ENCODE measurements at regions not wholly inside any gene's neighbourhood (a gene's known extent, or its start where the extent isn't known, plus 50 kb on each side); places are given as distances from the start of the nearest gene placed in this dataset.
"Not testable (repeated sequence)": the region's sequence is repeated elsewhere in the genome, so short reads cannot be mapped to it uniquely, and the experiment has no call there.

- Histone ChIP-seq H3F3A (ENCODE audit: low read length, unreplicated experiment) (no peaks in the 10 kb centered on the region), H3K27ac (ENCODE audit: low read length) (no peak overlapping the region), H3K4me2 (ENCODE audit: low read length) (no peak overlapping the region), H4K20me1 (ENCODE audit: low read length) (no peaks in the 10 kb centered on the region), H3K4me3 (ENCODE audit: low read length) (no peak overlapping the region), H2AFZ (ENCODE audit: low read length) (no peak overlapping the region), H3K79me2 (ENCODE audit: low read length) (no peaks in the 10 kb centered on the region), H3K9me2 (replicated peaks; ENCODE audit: low read length) (no peaks in the 10 kb centered on the region), H3K36me3 (ENCODE audit: low read depth, low read length) (no peaks in the 10 kb centered on the region), H3K27me3 (ENCODE audit: low read length) (no peaks in the 10 kb centered on the region), H3K9me3 (ENCODE audit: low read length) (no peaks in the 10 kb centered on the region), H3K9ac (ENCODE audit: low read length) (no peak overlapping the region), H3K4me1 (ENCODE audit: insufficient read depth, low read length) (peaks cover 31% of the 10 kb centered on the region)
- intact Hi-C loops (cut with micrococcal nuclease): loop anchor here (10.0 kb wide), 3 partner anchors 223 to 1047 kb away; no protein-coding TSS in a partner anchor
- no peak for DNase-seq
- no peak for ATAC-seq
- ChIA-PET CTCF (no interaction called here), POLR2A (ENCODE audit: unreplicated experiment) (no interaction called here)
- no TSS peak for BruUV-seq (replicated peaks)
- TF ChIP-seq EZH2phosphoT487 (IDR thresholded peaks at IDR 0.05; ENCODE audit: borderline replicate concordance, low read length) (no peak), CTCF (conservative IDR thresholded peaks at IDR 0.05; ENCODE audit: low read depth, low read length) (no peak), EZH2 (IDR thresholded peaks at IDR 0.05; ENCODE audit: low read length, unreplicated experiment) (no peak)
Observed at GRCh38 chr6:22367346-22367745, 70.5 kb upstream of the PRL start.

GRCh38 chr6:22368794-22369193, 72.0 kb upstream of the PRL start:
- no peak overlapping the region for H3K27ac ChIP-seq (ENCODE audit: low read length)
- no peak overlapping the region for H3K9ac ChIP-seq (ENCODE audit: low read length)
- no peaks in the 10 kb centered on the region for H3F3A ChIP-seq (ENCODE audit: low read length, unreplicated experiment)
- BruUV-seq (replicated peaks): no TSS peak
- DNase-seq: no peak
- no peak for TF ChIP-seq CTCF (conservative IDR thresholded peaks at IDR 0.05; ENCODE audit: low read depth, low read length)
- no peak for TF ChIP-seq EZH2 (IDR thresholded peaks at IDR 0.05; ENCODE audit: low read length, unreplicated experiment)
- no peak for TF ChIP-seq EZH2phosphoT487 (IDR thresholded peaks at IDR 0.05; ENCODE audit: borderline replicate concordance, low read length)
- H4K20me1 ChIP-seq (ENCODE audit: low read length): no peaks in the 10 kb centered on the region
- no peak for ATAC-seq
- H3K9me3 ChIP-seq (ENCODE audit: low read length): no peaks in the 10 kb centered on the region
- peaks cover 18% of the 10 kb centered on the region for H3K4me1 ChIP-seq (ENCODE audit: insufficient read depth, low read length)
- ChIA-PET CTCF (no interaction called here), POLR2A (ENCODE audit: unreplicated experiment) (no interaction called here)
- no peaks in the 10 kb centered on the region for H3K27me3 ChIP-seq (ENCODE audit: low read length)
- no peaks in the 10 kb centered on the region for H3K36me3 ChIP-seq (ENCODE audit: low read depth, low read length)
- no peak overlapping the region for H3K4me3 ChIP-seq (ENCODE audit: low read length)
- intact Hi-C loops (cut with micrococcal nuclease): loop anchor here (10.0 kb wide), 3 partner anchors 224 to 1046 kb away; no protein-coding TSS in a partner anchor
- no peak overlapping the region for H3K4me2 ChIP-seq (ENCODE audit: low read length)
- no peaks in the 10 kb centered on the region for H3K9me2 ChIP-seq (replicated peaks; ENCODE audit: low read length)
- H3K79me2 ChIP-seq (ENCODE audit: low read length): no peaks in the 10 kb centered on the region
- H2AFZ ChIP-seq (ENCODE audit: low read length): no peak overlapping the region

- Histone ChIP-seq H2AFZ (ENCODE audit: low read length) (no peak overlapping the region), H3K79me2 (ENCODE audit: low read length) (no peaks in the 10 kb centered on the region), H4K20me1 (ENCODE audit: low read length) (no peaks in the 10 kb centered on the region), H3K9me3 (ENCODE audit: low read length) (no peaks in the 10 kb centered on the region), H3K27me3 (ENCODE audit: low read length) (no peaks in the 10 kb centered on the region), H3F3A (ENCODE audit: low read length, unreplicated experiment) (no peaks in the 10 kb centered on the region), H3K27ac (ENCODE audit: low read length) (no peak overlapping the region), H3K9ac (ENCODE audit: low read length) (no peak overlapping the region), H3K4me3 (ENCODE audit: low read length) (no peak overlapping the region), H3K9me2 (replicated peaks; ENCODE audit: low read length) (no peaks in the 10 kb centered on the region), H3K4me1 (ENCODE audit: insufficient read depth, low read length) (peaks cover 7% of the 10 kb centered on the region; the same call in 1 of the 2 replicates), H3K36me3 (ENCODE audit: low read depth, low read length) (no peaks in the 10 kb centered on the region), H3K4me2 (ENCODE audit: low read length) (no peak overlapping the region)
- intact Hi-C loops (cut with micrococcal nuclease): loop anchor here (10.0 kb wide), 1 partner anchor 258 kb away; no protein-coding TSS in a partner anchor
- TF ChIP-seq EZH2phosphoT487 (IDR thresholded peaks at IDR 0.05; ENCODE audit: borderline replicate concordance, low read length): no peak
- no peak for TF ChIP-seq CTCF (conservative IDR thresholded peaks at IDR 0.05; ENCODE audit: low read depth, low read length)
- no peak for TF ChIP-seq EZH2 (IDR thresholded peaks at IDR 0.05; ENCODE audit: low read length, unreplicated experiment)
- CTCF ChIA-PET: no interaction called here
- no TSS peak for BruUV-seq (replicated peaks)
- no peak for DNase-seq
- POLR2A ChIA-PET (ENCODE audit: unreplicated experiment): no interaction called here
- no peak for ATAC-seq
Observed at GRCh38 chr6:22372922-22373321, 76.1 kb upstream of the PRL start.

- H2AFZ ChIP-seq (ENCODE audit: low read length); H3K9me2 ChIP-seq (replicated peaks; ENCODE audit: low read length); H4K20me1 ChIP-seq (ENCODE audit: low read length); H3K9me3 ChIP-seq (ENCODE audit: low read length); H3K4me3 ChIP-seq (ENCODE audit: low read length); H3F3A ChIP-seq (ENCODE audit: low read length, unreplicated experiment); POLR2A ChIA-PET (ENCODE audit: unreplicated experiment); H3K36me3 ChIP-seq (ENCODE audit: low read depth, low read length); H3K27me3 ChIP-seq (ENCODE audit: low read length); H3K27ac ChIP-seq (ENCODE audit: low read length); ATAC-seq; CTCF ChIA-PET; BruUV-seq (replicated peaks); H3K4me1 ChIP-seq (ENCODE audit: insufficient read depth, low read length); DNase-seq; H3K79me2 ChIP-seq (ENCODE audit: low read length); H3K9ac ChIP-seq (ENCODE audit: low read length); H3K4me2 ChIP-seq (ENCODE audit: low read length): not testable (repeated sequence)
- intact Hi-C loops (cut with micrococcal nuclease): loop anchor here (5.0 to 10.0 kb wide), 2 partner anchors 260 to 452 kb away; no protein-coding TSS in a partner anchor
Observed at GRCh38 chr6:22374950-22375349, 78.1 kb upstream of the PRL start.

All from PC-3 (cell line).